22Rv1 (cell line): ENCODE measurements at regions not wholly inside any gene's neighbourhood (a gene's known extent, or its start where the extent isn't known, plus 50 kb on each side); places are given as distances from the start of the nearest gene placed in this dataset.

Experiments used
- H3K27ac ChIP-seq: fragments of 450-650 bp; 2 replicates; pipeline ENCODE4 v1.5.1; 2017
- CTCF ChIP-seq: fragments of 450-650 bp; IDR thresholded peaks from 2 replicates; pipeline ENCODE4 v1.5.1; 2017; ENCODE audit warnings: mild to moderate bottlenecking
- ZFX ChIP-seq: fragments of 450-650 bp; IDR thresholded peaks from 2 replicates; pipeline ENCODE4 v1.6.1; 2017; ENCODE audit warnings: antibody characterized with exemption, borderline replicate concordance

- TF ChIP-seq ZFX (no peak), CTCF (no peak)
- no peak overlapping the region for H3K27ac ChIP-seq
These were observed 484.6 kb downstream of the GALC start for GRCh38 chr14:87508333-87508732.

- no peak for TF ChIP-seq CTCF
- TF ChIP-seq ZFX, result no peak
- no peak overlapping the region for H3K27ac ChIP-seq
These were observed 489.3 kb downstream of the GALC start for GRCh38 chr14:87503711-87504110.

- TF ChIP-seq CTCF, result no peak
- TF ChIP-seq ZFX, result no peak
- H3K27ac ChIP-seq, result no peak overlapping the region
These were observed 495.7 kb downstream of the GALC start for GRCh38 chr14:87497301-87497700.

GRCh38 chr14:87494010-87494409 lies 499.0 kb downstream of the GALC start:
- no peak overlapping the region for H3K27ac ChIP-seq
- TF ChIP-seq CTCF (no peak), ZFX (no peak)

GRCh38 chr14:87492561-87492960 lies 500.4 kb downstream of the GALC start:
- no peak overlapping the region for H3K27ac ChIP-seq
- TF ChIP-seq CTCF (no peak), ZFX (no peak)

GRCh38 chr14:87491816-87492215 lies 501.2 kb downstream of the GALC start:
- TF ChIP-seq ZFX (no peak), CTCF (no peak)
- H3K27ac ChIP-seq, result no peak overlapping the region

- H3K27ac ChIP-seq, result no peak overlapping the region
- TF ChIP-seq CTCF, result no peak
- TF ChIP-seq ZFX, result no peak
These were observed 503.7 kb downstream of the GALC start for GRCh38 chr14:87489196-87489819.
